H1 (cell line): ENCODE measurements at regions not wholly inside any gene's neighbourhood (a gene's known extent, or its start where the extent isn't known, plus 50 kb on each side); places are given as distances from the start of the nearest gene placed in this dataset.

Source experiments
- CTCF ChIA-PET: fragments of 300-600 bp; sonication (Branson Sonifier 250); formaldehyde crosslinking; loops from one replicate; lab custom pipeline; 2021; ENCODE audit not compliant: partially characterized antibody; lab: Charles Lee
- POLR2A ChIA-PET: fragments of 300-600 bp; sonication (Branson Sonifier 250); formaldehyde crosslinking; loops from one replicate; lab custom pipeline; 2021; ENCODE audit warnings: inconsistent platforms; ENCODE audit not compliant: partially characterized antibody; lab: Charles Lee
- DNase-seq, 2 experiments: peaks; one replicate each; pipeline versions ENCODE4 v3.0.0 to v3.0.0-alpha.2; 2010 to 2022; ENCODE audit warnings: low spot score in 2 of 2, low read depth in 1 of 2, mixed read lengths in 1 of 2
- FAIRE-seq: peaks from 2 replicates; lab custom pipeline; 2011; peaks lifted over from hg19 to GRCh38; lab: Jason Lieb, UNC
- H2AFZ ChIP-seq: 2 replicates; pipeline ENCODE4 v1.8.1; 2012; ENCODE audit warnings: low read length, inconsistent platforms
- H2AK5ac ChIP-seq: 2 replicates; pipeline ENCODE4 v1.6.1; 2013; ENCODE audit warnings: low read depth, low read length
- H2BK120ac ChIP-seq: replicated peaks from 2 replicates; pipeline ENCODE3; 2013; ENCODE audit warnings: low read depth, low read length, inconsistent platforms
- H2BK12ac ChIP-seq: 2 replicates; pipeline ENCODE4 v1.6.1; 2013; ENCODE audit warnings: low read depth, low read length
- H2BK15ac ChIP-seq: 2 replicates; pipeline ENCODE4 v1.6.1; 2013; ENCODE audit warnings: low read length
- H2BK20ac ChIP-seq: 2 replicates; pipeline ENCODE4 v1.6.1; 2013; ENCODE audit warnings: low read length
- H2BK5ac ChIP-seq: 2 replicates; pipeline ENCODE4 v1.6.1; 2013; ENCODE audit warnings: low read depth, low read length
- H3K14ac ChIP-seq: 2 replicates; pipeline ENCODE4 v1.6.1; 2013; ENCODE audit warnings: inconsistent platforms; ENCODE audit not compliant: insufficient read length
- H3K18ac ChIP-seq: 2 replicates; pipeline ENCODE4 v1.6.1; 2013; ENCODE audit warnings: low read length; ENCODE audit errors: extremely low read depth
- H3K23ac ChIP-seq: 2 replicates; pipeline ENCODE4 v1.6.1; 2013; ENCODE audit warnings: inconsistent platforms; ENCODE audit not compliant: insufficient read length
- H3K23me2 ChIP-seq: 2 replicates; pipeline ENCODE4 v1.6.1; 2013; ENCODE audit warnings: low read depth, low read length
- H3K27ac ChIP-seq: 2 replicates; pipeline ENCODE4 v1.6.1; 2011; ENCODE audit warnings: low read depth, low read length, inconsistent platforms
- H3K27me3 ChIP-seq, 4 experiments: replicated peaks in 1 of 4; 1 replicate in 1 of 4; 2 replicates in 3 of 4; pipeline versions ENCODE4 v1.6.1 to v1.8.1; 2011 to 2013; ENCODE audit warnings: low read length in 3 of 4, mild to moderate bottlenecking in 3 of 4, inconsistent platforms in 2 of 4, mixed read lengths in 2 of 4, moderate library complexity in 1 of 4; ENCODE audit not compliant: control insufficient read depth in 3 of 4, insufficient read depth in 3 of 4; ENCODE audit errors: extremely low read depth in 1 of 4
- H3K36me3 ChIP-seq, 4 experiments: 2 replicates each; pipeline versions ENCODE4 v1.6.1 to v1.8.1; 2011 to 2013; ENCODE audit warnings: mild to moderate bottlenecking in 4 of 4, low read length in 3 of 4, moderate library complexity in 2 of 4, control low read depth in 1 of 4, inconsistent platforms in 1 of 4; ENCODE audit not compliant: insufficient read depth in 4 of 4, control insufficient read depth in 2 of 4
- H3K4ac ChIP-seq: replicated peaks from 2 replicates; pipeline ENCODE3; 2013; ENCODE audit warnings: low read length, low read depth, mixed read lengths, inconsistent platforms; ENCODE audit not compliant: insufficient read length
- H3K4me1 ChIP-seq, 4 experiments: replicated peaks in 1 of 4; 1 replicate in 1 of 4; 2 replicates in 3 of 4; pipeline versions ENCODE4 v1.6.1 to v1.8.1; 2011 to 2013; ENCODE audit warnings: low read length in 3 of 4, inconsistent platforms in 2 of 4, mixed read lengths in 1 of 4; ENCODE audit not compliant: insufficient read depth in 4 of 4, control insufficient read depth in 3 of 4
- H3K4me2 ChIP-seq, 2 experiments: 2 replicates each; pipeline versions ENCODE4 v1.6.1 to v1.8.1; 2011 to 2013; ENCODE audit warnings: low read depth in 2 of 2, low read length in 2 of 2, control low read depth in 1 of 2, inconsistent platforms in 1 of 2, mild to moderate bottlenecking in 1 of 2; ENCODE audit not compliant: insufficient read depth in 1 of 2
- H3K4me3 ChIP-seq, 4 experiments: fragments of 200-600, 300-600 bp in 1 of 4; sonication (generic), shearing (Covaris generic), sonication (Bioruptor Twin) in 1 of 4; 2 replicates each; pipeline versions ENCODE4 v1.5.1 to v1.8.1; 2011 to 2016; ENCODE audit warnings: low read length in 4 of 4, low read depth in 3 of 4, control low read depth in 2 of 4, inconsistent platforms in 2 of 4, mild to moderate bottlenecking in 2 of 4, mixed read lengths in 1 of 4, moderate library complexity in 1 of 4; ENCODE audit not compliant: insufficient read depth in 2 of 4; ENCODE audit errors: extremely low read depth in 1 of 4
- H3K56ac ChIP-seq: replicated peaks from 2 replicates; pipeline ENCODE3; 2013; ENCODE audit warnings: low read depth, mild to moderate bottlenecking, mixed read lengths, low read length, inconsistent platforms; ENCODE audit not compliant: insufficient read length
- H3K79me1 ChIP-seq: 2 replicates; pipeline ENCODE4 v1.6.1; 2013; ENCODE audit warnings: low read depth, low read length, control low read depth
- H3K79me2 ChIP-seq, 2 experiments: 2 replicates each; pipeline versions ENCODE4 v1.6.1 to v1.8.1; 2012 to 2013; ENCODE audit warnings: low read length in 2 of 2, mild to moderate bottlenecking in 2 of 2, inconsistent platforms in 1 of 2; ENCODE audit not compliant: insufficient read depth in 2 of 2, control insufficient read depth in 1 of 2
- H3K9ac ChIP-seq, 4 experiments: replicated peaks in 1 of 4; 1 replicate in 1 of 4; 2 replicates in 3 of 4; pipeline versions ENCODE4 v1.6.1 to v1.8.1; 2011 to 2013; ENCODE audit warnings: low read depth in 3 of 4, low read length in 3 of 4, control low read depth in 2 of 4, mild to moderate bottlenecking in 2 of 4, moderate library complexity in 2 of 4, inconsistent platforms in 1 of 4; ENCODE audit errors: extremely low read depth in 1 of 4
- H3K9me3 ChIP-seq, 2 experiments: 2 replicates each; pipeline versions ENCODE4 v1.6.1 to v1.8.1; 2012 to 2013; ENCODE audit warnings: mild to moderate bottlenecking in 2 of 2, moderate library complexity in 2 of 2, control low read depth in 1 of 2, inconsistent platforms in 1 of 2, low read depth in 1 of 2, low read length in 1 of 2, mixed read lengths in 1 of 2; ENCODE audit not compliant: insufficient read depth in 2 of 2
- H4K20me1 ChIP-seq, 2 experiments: replicated peaks in 1 of 2; 2 replicates each; pipeline versions ENCODE3 to v1.8.1; 2011 to 2013; ENCODE audit warnings: inconsistent platforms in 2 of 2, low read length in 2 of 2, mild to moderate bottlenecking in 1 of 2; ENCODE audit not compliant: insufficient read depth in 2 of 2, control insufficient read depth in 1 of 2
- H4K5ac ChIP-seq: 2 replicates; pipeline ENCODE4 v1.6.1; 2013; ENCODE audit warnings: low read length, low read depth, mixed read lengths, inconsistent platforms; ENCODE audit not compliant: insufficient read length
- H4K8ac ChIP-seq: 2 replicates; pipeline ENCODE4 v1.8.0; 2013; ENCODE audit warnings: mild to moderate bottlenecking, moderate library complexity, low read length, inconsistent platforms; ENCODE audit not compliant: insufficient read depth; ENCODE audit errors: extremely low read depth
- H4K91ac ChIP-seq: replicated peaks from 2 replicates; pipeline ENCODE3; 2013; ENCODE audit warnings: low read length, mixed read lengths, inconsistent platforms; ENCODE audit not compliant: insufficient read length
- CHD7 ChIP-seq: fragments of 300-600 bp; sonication (generic); IDR thresholded peaks from 2 replicates; pipeline ENCODE4 v1.7.1; 2012; ENCODE audit warnings: low read length, moderate library complexity, mild to moderate bottlenecking, inconsistent platforms; ENCODE audit not compliant: insufficient replicate concordance
- WGBS, 2 experiments: shearing (Covaris generic) in 1 of 2; methylation state at CpG; one replicate each; pipeline versions ENCODE4 v1.1.6 to v1.1.7; 2013 to 2015; ENCODE audit warnings: low lambda C conversion rate in 2 of 2, mixed read lengths in 2 of 2, inconsistent platforms in 1 of 2, low coverage in 1 of 2, missing lambda C conversion rate in 1 of 2; ENCODE audit not compliant: insufficient replicate concordance in 2 of 2, insufficient coverage in 1 of 2, insufficient read length in 1 of 2; ENCODE audit errors: extremely low coverage in 1 of 2, missing lambda C conversion rate in 1 of 2; 5-methylcytosine and 5-hydroxymethylcytosine counted together

- DNase-seq = no peak
- Histone ChIP-seq H3K56ac (no peak overlapping the region), H2AK5ac (no peak overlapping the region), H2BK120ac (no peak overlapping the region), H2BK5ac (no peak overlapping the region), H3K23me2 (no peaks in the 10 kb centered on the region), H3K36me3 (no peaks in the 10 kb centered on the region), H3K4me3 (no peak overlapping the region), H4K8ac (no peak overlapping the region), H3K79me1 (no peaks in the 10 kb centered on the region), H4K5ac (no peak overlapping the region), H2BK15ac (no peak overlapping the region), H3K27me3 (no peaks in the 10 kb centered on the region), H3K9ac (no peak overlapping the region), H3K23ac (no peak overlapping the region), H2AFZ (no peak overlapping the region), H3K18ac (no peak overlapping the region), H2BK12ac (no peak overlapping the region), H3K27ac (no peak overlapping the region), H3K4ac (no peak overlapping the region), H4K20me1 (no peaks in the 10 kb centered on the region), H3K4me1 (no peaks in the 10 kb centered on the region; a peak in 1 of 7 replicates), H3K14ac (no peak overlapping the region), H3K9me3 (no peaks in the 10 kb centered on the region), H4K91ac (no peak overlapping the region), H3K79me2 (no peaks in the 10 kb centered on the region), H3K4me2 (no peak overlapping the region), H2BK20ac (no peak overlapping the region)
- no peak for FAIRE-seq
- ChIA-PET POLR2A (no interaction called here), CTCF (no interaction called here)
- WGBS, 2 experiments = 94% methylated on average over 2 of the region's 2 CpGs; no CpG with 5 or more reads in 1 of the 2 experiments
- no peak for TF ChIP-seq CHD7
Observed at GRCh38 chrX:73766431-73766795, 86.1 kb downstream of the XIST start.
